ENCODE measurements at regions not wholly inside any gene's neighbourhood (a gene's known extent, or its start where the extent isn't known, plus 50 kb on each side); places are given as distances from the start of the nearest gene placed in this dataset.

GRCh38 chr14:59091404-59091803, 97.1 kb upstream of the DAAM1 start:
- H3K9me3 ChIP-seq, result no peaks in the 10 kb centered on the region
- no peak overlapping the region for H3K4me3 ChIP-seq
- no peak for DNase-seq (ENCODE audit: extremely low spot score in 2 of 2)
- H3K27ac ChIP-seq, result no peak overlapping the region
- intact Hi-C loops (cut with DNase I), result no loop called here
- TF ChIP-seq POLR2AphosphoS5 (IDR thresholded peaks at IDR 0.05; ENCODE audit: insufficient read depth in 1 of 2, low read depth in 1 of 2) (no peak), POLR2A (IDR thresholded peaks at IDR 0.05) (no peak), CTCF (IDR thresholded peaks at IDR 0.05) (no peak)
- no peaks in the 10 kb centered on the region for H3K27me3 ChIP-seq
- no peaks in the 10 kb centered on the region for H3K36me3 ChIP-seq
- H3K4me1 ChIP-seq, result no peaks in the 10 kb centered on the region

- H3K4me1 ChIP-seq, result no peaks in the 10 kb centered on the region
- no peak for DNase-seq (ENCODE audit: extremely low spot score in 2 of 2)
- no peaks in the 10 kb centered on the region for H3K9me3 ChIP-seq
- no peaks in the 10 kb centered on the region for H3K36me3 ChIP-seq
- no peaks in the 10 kb centered on the region for H3K27me3 ChIP-seq
- intact Hi-C loops (cut with DNase I), result no loop called here
- TF ChIP-seq POLR2AphosphoS5 (IDR thresholded peaks at IDR 0.05; ENCODE audit: insufficient read depth in 1 of 2, low read depth in 1 of 2) (no peak), CTCF (IDR thresholded peaks at IDR 0.05) (no peak), POLR2A (IDR thresholded peaks at IDR 0.05) (no peak)
- no peak overlapping the region for H3K4me3 ChIP-seq
- H3K27ac ChIP-seq, result no peak overlapping the region
Measured at GRCh38 chr14:59091976-59092375, 96.5 kb upstream of the DAAM1 start.

DNA sequence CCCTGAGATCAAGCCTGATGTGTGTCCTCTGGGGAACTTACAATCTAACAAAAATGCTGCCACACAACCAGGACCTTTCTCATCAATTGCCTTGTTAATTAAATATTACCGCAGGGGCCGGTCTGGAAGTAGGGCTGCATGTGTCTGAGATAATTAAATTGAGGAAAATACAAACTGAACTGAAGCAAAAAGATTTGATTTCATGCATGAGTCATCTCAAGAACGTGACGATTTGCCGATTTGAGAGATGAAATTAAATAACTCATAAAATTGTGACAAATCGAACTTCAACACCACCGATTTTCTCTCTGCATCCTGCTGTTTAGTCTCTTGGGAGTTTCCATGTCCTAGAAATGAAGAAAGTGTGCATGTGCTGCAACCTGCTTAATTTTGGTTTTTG, 94.6 kb upstream of the DAAM1 start:
- no peaks in the 10 kb centered on the region for H3K4me1 ChIP-seq
- H3K27me3 ChIP-seq, result no peaks in the 10 kb centered on the region
- TF ChIP-seq POLR2A (IDR thresholded peaks at IDR 0.05), result no peak
- no peak overlapping the region for H3K27ac ChIP-seq
- no peaks in the 10 kb centered on the region for H3K36me3 ChIP-seq
- intact Hi-C loops (cut with DNase I), result no loop called here
- no peak for DNase-seq (ENCODE audit: extremely low spot score in 2 of 2)
- H3K9me3 ChIP-seq, result no peaks in the 10 kb centered on the region
- H3K4me3 ChIP-seq, result no peak overlapping the region

DNA sequence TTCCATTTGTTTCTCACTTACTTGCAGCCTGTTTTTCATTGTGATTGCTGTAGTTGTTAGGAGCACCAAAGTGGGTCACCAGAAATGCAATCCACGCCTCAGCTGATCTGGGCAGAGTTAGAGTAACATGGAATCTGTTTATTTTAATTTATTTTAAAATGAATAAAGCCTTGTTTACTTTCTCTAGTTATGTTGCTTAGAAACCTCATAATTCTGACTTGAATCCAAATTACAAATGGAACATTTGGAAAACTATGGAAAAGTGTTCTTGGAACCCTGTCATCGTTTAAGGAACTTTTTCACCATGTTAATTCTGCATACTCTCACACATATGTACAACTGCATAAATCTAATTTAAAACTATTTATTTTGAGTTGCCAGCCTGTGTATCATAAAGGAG, 92.2 kb upstream of the DAAM1 start:
- H3K27me3 ChIP-seq, result no peaks in the 10 kb centered on the region
- no peak for TF ChIP-seq POLR2AphosphoS5 (IDR thresholded peaks at IDR 0.05; ENCODE audit: insufficient read depth in 1 of 2, low read depth in 1 of 2)
- no peak for TF ChIP-seq POLR2A (IDR thresholded peaks at IDR 0.05)
- TF ChIP-seq CTCF (IDR thresholded peaks at IDR 0.05), result no peak
- no peak overlapping the region for H3K4me3 ChIP-seq
- intact Hi-C loops (cut with DNase I), result no loop called here
- H3K4me1 ChIP-seq, result no peaks in the 10 kb centered on the region
- no peaks in the 10 kb centered on the region for H3K36me3 ChIP-seq
- DNase-seq (ENCODE audit: extremely low spot score in 2 of 2), result no peak
- H3K9me3 ChIP-seq, result no peaks in the 10 kb centered on the region
- no peak overlapping the region for H3K27ac ChIP-seq

DNA sequence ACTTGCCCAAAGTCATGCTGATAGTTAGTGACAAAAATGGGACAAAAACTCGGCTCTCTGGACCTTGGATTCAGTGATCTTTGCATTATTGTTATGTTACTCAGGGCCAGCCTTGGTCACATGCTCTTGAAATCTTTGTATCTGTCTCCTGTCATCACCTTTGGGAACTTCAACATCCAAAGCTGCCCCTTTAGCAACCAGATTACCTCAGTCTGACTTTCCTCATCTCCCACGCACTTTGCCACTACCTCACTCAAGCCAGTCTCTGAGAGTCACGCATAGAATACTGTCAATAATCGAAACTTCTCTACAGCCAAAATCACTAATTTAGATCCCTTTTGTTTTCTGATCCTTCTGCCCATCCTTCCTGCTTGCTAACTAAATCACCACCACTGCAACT, 90.8 kb upstream of the DAAM1 start:
- Histone ChIP-seq H3K4me3 (no peak overlapping the region), H3K36me3 (no peaks in the 10 kb centered on the region), H3K4me1 (no peaks in the 10 kb centered on the region), H3K27ac (no peak overlapping the region), H3K27me3 (no peaks in the 10 kb centered on the region), H3K9me3 (no peaks in the 10 kb centered on the region)
- DNase-seq (ENCODE audit: extremely low spot score in 2 of 2), result no peak
- intact Hi-C loops (cut with DNase I), result no loop called here
- TF ChIP-seq POLR2A (IDR thresholded peaks at IDR 0.05) (no peak), POLR2AphosphoS5 (IDR thresholded peaks at IDR 0.05; ENCODE audit: insufficient read depth in 1 of 2, low read depth in 1 of 2) (no peak)

GRCh38 chr14:59098377-59098776, 90.1 kb upstream of the DAAM1 start:
- no peaks in the 10 kb centered on the region for H3K36me3 ChIP-seq
- no peak for DNase-seq (ENCODE audit: extremely low spot score in 2 of 2)
- intact Hi-C loops (cut with DNase I), result no loop called here
- H3K27me3 ChIP-seq, result no peaks in the 10 kb centered on the region
- no peak overlapping the region for H3K4me3 ChIP-seq
- H3K9me3 ChIP-seq, result no peaks in the 10 kb centered on the region
- H3K4me1 ChIP-seq, result no peaks in the 10 kb centered on the region
- TF ChIP-seq POLR2AphosphoS5 (IDR thresholded peaks at IDR 0.05; ENCODE audit: insufficient read depth in 1 of 2, low read depth in 1 of 2) (no peak), CTCF (IDR thresholded peaks at IDR 0.05) (no peak), POLR2A (IDR thresholded peaks at IDR 0.05) (no peak)
- no peak overlapping the region for H3K27ac ChIP-seq

Data from vagina (tissue), 2 donors.